OCI-LY7 (cell line): ENCODE measurements at regions not wholly inside any gene's neighbourhood (a gene's known extent, or its start where the extent isn't known, plus 50 kb on each side); places are given as distances from the start of the nearest gene placed in this dataset.

Experiments
- BruUV-seq: library from RNA; stranded (reverse); fragments of 400-500 nt; replicated peaks from 2 replicates; lab custom pipeline; 2021; lab: Mats Ljungman, UMichigan
- CTCF ChIA-PET: fragments of 300-600 bp; sonication (Branson Sonifier 250); formaldehyde crosslinking; loops from one replicate; lab custom pipeline; 2022; ENCODE audit warnings: antibody characterized with exemption; ENCODE audit not compliant: unreplicated experiment; lab: Charles Lee
- POLR2A ChIA-PET: fragments of 300-600 bp; sonication (Branson Sonifier 250); formaldehyde crosslinking; loops from one replicate; lab custom pipeline; 2022; ENCODE audit warnings: antibody characterized with exemption; lab: Charles Lee
- DNase-seq: peaks from one replicate; pipeline ENCODE4 v3.0.0-alpha.2; 2015; ENCODE audit warnings: low spot score
- H2AFZ ChIP-seq: fragments of 200-600 bp; sonication (generic), shearing (Covaris generic); 2 replicates; pipeline ENCODE4 v1.6.1; 2014; ENCODE audit warnings: mild to moderate bottlenecking, antibody characterized with exemption, low read length, moderate library complexity
- H3K27ac ChIP-seq: fragments of 200-600 bp; sonication (generic); 2 replicates; pipeline ENCODE4 v1.5.1; 2014; ENCODE audit warnings: mixed run types, low read depth, mild to moderate bottlenecking, moderate library complexity, low read length, inconsistent platforms; ENCODE audit not compliant: poor library complexity, severe bottlenecking
- H3K36me3 ChIP-seq: fragments of 200-600 bp; sonication (generic); 2 replicates; pipeline ENCODE4 v1.6.1; 2014; ENCODE audit warnings: mild to moderate bottlenecking, antibody characterized with exemption, low read length, moderate library complexity, mixed read lengths; ENCODE audit not compliant: insufficient read depth
- H3K4me1 ChIP-seq: fragments of 200-600 bp; sonication (generic); 2 replicates; pipeline ENCODE4 v1.5.1; 2014; ENCODE audit warnings: mild to moderate bottlenecking, low read length; ENCODE audit not compliant: insufficient read depth, poor library complexity, severe bottlenecking
- H3K4me2 ChIP-seq: fragments of 200-600 bp; sonication (generic); 2 replicates; pipeline ENCODE4 v1.6.1; 2014; ENCODE audit warnings: mild to moderate bottlenecking, low read length
- H3K4me3 ChIP-seq: fragments of 200-600 bp; sonication (generic); 2 replicates; pipeline ENCODE4 v1.5.1; 2014; ENCODE audit warnings: mild to moderate bottlenecking, low read depth, low read length; ENCODE audit not compliant: poor library complexity, severe bottlenecking
- H3K79me2 ChIP-seq: fragments of 200-600 bp; sonication (generic); 2 replicates; pipeline ENCODE4 v1.6.1; 2016; ENCODE audit warnings: low read depth, mild to moderate bottlenecking, low read length, moderate library complexity, mixed read lengths; ENCODE audit not compliant: insufficient read depth
- H3K9me2 ChIP-seq: fragments of 200-600 bp; sonication (generic); 2 replicates; pipeline ENCODE4 v1.6.1; 2016; ENCODE audit warnings: mild to moderate bottlenecking, low read length, mixed read lengths; ENCODE audit not compliant: insufficient read depth
- H3K9me3 ChIP-seq: fragments of 200-600 bp; sonication (generic); 2 replicates; pipeline ENCODE4 v1.6.1; 2014; ENCODE audit warnings: mild to moderate bottlenecking, mixed run types, low read length, mixed read lengths
- H4K20me1 ChIP-seq: fragments of 200-600 bp; sonication (generic); 2 replicates; pipeline ENCODE4 v1.6.1; 2014; ENCODE audit warnings: mild to moderate bottlenecking, antibody characterized with exemption, low read length, moderate library complexity, mixed read lengths; ENCODE audit not compliant: insufficient read depth
- EZH2phosphoT487 ChIP-seq: fragments of 200-600 bp; sonication (generic); IDR thresholded peaks from 2 replicates; pipeline ENCODE4 v1.6.1; 2018; ENCODE audit warnings: low read depth, borderline replicate concordance, mild to moderate bottlenecking, mixed run types, antibody characterized with exemption, low read length, moderate library complexity, mixed read lengths
- intact Hi-C: fragments of 100-400 bp; cut with micrococcal nuclease; formaldehyde crosslinking; loops from one replicate; pipeline ENCODE4 v1.10.0; 2022; ENCODE audit not compliant: unreplicated experiment
- TF ChIP-seq, protein P1 (sequence below): fragments of 200-600 bp; sonication (generic); conservative IDR thresholded peaks from 2 replicates; pipeline ENCODE4 v1.5.1; 2014; ENCODE audit warnings: mild to moderate bottlenecking, antibody characterized with exemption, low read length, moderate library complexity, mixed read lengths

DNA sequence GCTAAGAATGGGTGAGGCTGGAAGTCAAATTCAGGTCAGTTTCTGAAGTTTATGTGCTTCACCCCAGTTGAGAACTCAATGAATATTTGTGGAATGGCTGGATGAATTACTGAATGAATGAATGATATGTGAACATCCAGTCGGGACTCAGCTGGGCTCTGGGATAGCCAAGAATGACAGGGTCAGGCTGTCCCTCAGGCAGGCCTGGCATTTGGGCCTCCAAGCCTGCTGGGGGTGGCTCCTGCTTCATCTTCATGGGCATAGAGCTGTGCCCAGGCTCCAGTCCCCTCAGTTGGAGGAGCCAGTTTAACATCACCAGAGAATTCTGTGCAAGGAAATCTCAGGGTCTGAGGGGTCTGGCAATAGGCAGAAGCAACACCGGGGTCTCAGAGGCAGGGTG, 185.8 kb downstream of the PHETA1 start:
- ChIA-PET CTCF (no interaction called here), POLR2A (interaction anchor here (0.5 kb wide), 1 partner anchor 37 kb away, joined by 3 read pairs; no protein-coding TSS in a partner anchor)
- no peak overlapping the region for H3K27ac ChIP-seq
- DNase-seq, result no peak
- no peaks in the 10 kb centered on the region for H3K9me3 ChIP-seq
- H3K4me3 ChIP-seq, result no peak overlapping the region
- no peaks in the 10 kb centered on the region for H3K4me1 ChIP-seq
- H3K36me3 ChIP-seq, result no peaks in the 10 kb centered on the region
- intact Hi-C loops, result no loop called here
- TF ChIP-seq EZH2phosphoT487, result no peak
- TF ChIP-seq, protein P1, sequence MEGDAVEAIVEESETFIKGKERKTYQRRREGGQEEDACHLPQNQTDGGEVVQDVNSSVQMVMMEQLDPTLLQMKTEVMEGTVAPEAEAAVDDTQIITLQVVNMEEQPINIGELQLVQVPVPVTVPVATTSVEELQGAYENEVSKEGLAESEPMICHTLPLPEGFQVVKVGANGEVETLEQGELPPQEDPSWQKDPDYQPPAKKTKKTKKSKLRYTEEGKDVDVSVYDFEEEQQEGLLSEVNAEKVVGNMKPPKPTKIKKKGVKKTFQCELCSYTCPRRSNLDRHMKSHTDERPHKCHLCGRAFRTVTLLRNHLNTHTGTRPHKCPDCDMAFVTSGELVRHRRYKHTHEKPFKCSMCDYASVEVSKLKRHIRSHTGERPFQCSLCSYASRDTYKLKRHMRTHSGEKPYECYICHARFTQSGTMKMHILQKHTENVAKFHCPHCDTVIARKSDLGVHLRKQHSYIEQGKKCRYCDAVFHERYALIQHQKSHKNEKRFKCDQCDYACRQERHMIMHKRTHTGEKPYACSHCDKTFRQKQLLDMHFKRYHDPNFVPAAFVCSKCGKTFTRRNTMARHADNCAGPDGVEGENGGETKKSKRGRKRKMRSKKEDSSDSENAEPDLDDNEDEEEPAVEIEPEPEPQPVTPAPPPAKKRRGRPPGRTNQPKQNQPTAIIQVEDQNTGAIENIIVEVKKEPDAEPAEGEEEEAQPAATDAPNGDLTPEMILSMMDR, result no peak
- no TSS peak for BruUV-seq
- no peaks in the 10 kb centered on the region for H3K9me2 ChIP-seq
- H2AFZ ChIP-seq, result no peak overlapping the region
- H3K4me2 ChIP-seq, result no peak overlapping the region
- H3K79me2 ChIP-seq, result no peaks in the 10 kb centered on the region
- no peaks in the 10 kb centered on the region for H4K20me1 ChIP-seq

DNA sequence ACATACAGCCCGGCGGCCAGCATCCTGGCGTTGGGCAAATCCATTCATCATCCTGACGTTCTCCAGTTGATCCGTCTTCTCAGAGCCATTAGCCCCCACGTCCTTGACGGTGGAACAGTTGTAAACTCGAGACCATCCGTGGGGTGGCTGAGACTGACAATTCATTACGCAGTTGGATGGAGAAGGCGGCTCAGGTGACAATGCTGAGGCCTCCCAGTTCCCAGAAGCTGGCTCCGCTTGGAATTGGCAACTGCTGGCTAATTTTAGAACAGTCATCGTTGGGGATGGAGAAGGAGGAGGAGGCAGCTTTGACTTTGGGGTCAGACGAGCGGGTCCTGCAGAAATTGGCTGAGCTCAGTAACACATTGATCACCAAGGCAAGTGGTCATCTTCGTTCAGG, 186.5 kb downstream of the PHETA1 start:
- no peaks in the 10 kb centered on the region for H3K4me1 ChIP-seq
- intact Hi-C loops, result no loop called here
- H4K20me1 ChIP-seq, result no peaks in the 10 kb centered on the region
- ChIA-PET POLR2A (no interaction called here), CTCF (no interaction called here)
- H3K9me2 ChIP-seq, result no peaks in the 10 kb centered on the region
- TF ChIP-seq EZH2phosphoT487, result no peak
- TF ChIP-seq, protein P1, result no peak
- H3K9me3 ChIP-seq, result no peaks in the 10 kb centered on the region
- H3K4me3 ChIP-seq, result no peak overlapping the region
- no peak overlapping the region for H3K4me2 ChIP-seq
- H3K79me2 ChIP-seq, result no peaks in the 10 kb centered on the region
- no peaks in the 10 kb centered on the region for H3K36me3 ChIP-seq
- H3K27ac ChIP-seq, result no peak overlapping the region
- BruUV-seq, result no TSS peak
- no peak for DNase-seq
- H2AFZ ChIP-seq, result no peak overlapping the region

DNA sequence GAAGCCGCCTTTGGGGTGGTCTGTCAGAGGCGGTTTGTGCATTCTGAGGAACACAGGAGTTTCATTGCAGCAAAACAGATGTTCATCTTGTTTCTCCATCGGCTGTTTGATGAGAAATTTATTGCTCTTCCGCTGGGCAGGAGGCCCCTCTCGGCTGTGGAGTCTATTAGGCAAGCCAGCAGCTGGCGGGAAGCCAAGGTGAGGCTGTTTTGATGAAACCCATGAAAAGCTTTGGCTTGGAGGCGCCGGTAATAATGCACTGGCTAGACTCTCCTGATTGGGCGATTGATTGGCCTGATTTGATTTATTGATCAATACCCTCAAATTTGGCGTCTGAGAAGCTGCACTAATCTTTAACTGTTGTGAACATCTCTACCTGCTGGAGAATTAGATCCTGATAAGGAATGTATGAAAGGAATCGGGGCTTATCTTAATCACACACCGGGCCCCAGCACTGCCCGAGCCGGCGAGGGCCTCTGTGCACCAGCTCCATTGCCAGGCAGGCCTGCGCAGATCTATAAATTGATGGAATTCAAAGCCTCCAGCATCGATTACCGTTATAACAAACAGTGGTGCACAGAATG, 187.7 kb downstream of the PHETA1 start:
- intact Hi-C loops, result no loop called here
- TF ChIP-seq EZH2phosphoT487, result no peak
- TF ChIP-seq, protein P1, result no peak
- Histone ChIP-seq H3K36me3 (no peaks in the 10 kb centered on the region), H3K27ac (no peak overlapping the region), H3K4me1 (no peaks in the 10 kb centered on the region), H2AFZ (no peak overlapping the region), H3K4me2 (no peak overlapping the region), H4K20me1 (no peaks in the 10 kb centered on the region), H3K4me3 (no peak overlapping the region), H3K9me2 (no peaks in the 10 kb centered on the region), H3K79me2 (no peaks in the 10 kb centered on the region), H3K9me3 (no peaks in the 10 kb centered on the region)
- ChIA-PET CTCF (no interaction called here), POLR2A (interaction anchor here (1.1 kb wide), 1 partner anchor 68 kb away, joined by 3 read pairs; no protein-coding TSS in a partner anchor)
- no TSS peak for BruUV-seq
- DNase-seq, result no peak
